ENCODE measurements at regions not wholly inside any gene's neighbourhood (a gene's known extent, or its start where the extent isn't known, plus 50 kb on each side); places are given as distances from the start of the nearest gene placed in this dataset.

GRCh38 chr7:17131983-17132655 is 166.3 kb upstream of the AHR start (continued):
- TF ChIP-seq PAXIP1 (CRISPR knock-in tag; conservative IDR thresholded peaks at IDR 0.05) (peak; percentile 28), ZNF276 (CRISPR knock-in tag; IDR thresholded peaks at IDR 0.05; ENCODE audit: low read depth) (no peak), ZFP82 (CRISPR knock-in tag; IDR thresholded peaks at IDR 0.05; ENCODE audit: borderline replicate concordance) (no peak), POLR2AphosphoS5 (IDR thresholded peaks at IDR 0.05; ENCODE audit: low read depth, low read length) (peak; percentile 34; the same call in 1 of the 2 replicates), ZIK1 (CRISPR knock-in tag; IDR thresholded peaks at IDR 0.05; ENCODE audit: borderline replicate concordance, low read depth) (no peak), SP5 (CRISPR knock-in tag; IDR thresholded peaks at IDR 0.05; ENCODE audit: borderline replicate concordance, low read depth) (peak; percentile 54; the same call in 1 of the 2 replicates), ZNF17 (CRISPR knock-in tag; IDR thresholded peaks at IDR 0.05) (no peak), DRAP1 (CRISPR knock-in tag; IDR thresholded peaks at IDR 0.05) (peak; percentile 68), POGZ (CRISPR knock-in tag; IDR thresholded peaks at IDR 0.05) (peak; percentile 41; the same call in 1 of the 2 replicates), ZNF543 (CRISPR knock-in tag; IDR thresholded peaks at IDR 0.05) (0 out of 2 replicates have a peak, but pooled peaks have one; percentile 56), MAFG (CRISPR knock-in tag; IDR thresholded peaks at IDR 0.05) (no peak), ZNF354B (CRISPR knock-in tag; IDR thresholded peaks at IDR 0.05) (no peak), HNF1A (IDR thresholded peaks at IDR 0.05; ENCODE audit: low read depth) (peak; percentile 78), HNF1A (CRISPR knock-in tag; IDR thresholded peaks at IDR 0.05; ENCODE audit: borderline replicate concordance) (peak; percentile 86; the same call in 1 of the 2 replicates), ZNF768 (CRISPR knock-in tag; IDR thresholded peaks at IDR 0.05) (no peak), ZFP36L1 (CRISPR knock-in tag; IDR thresholded peaks at IDR 0.05) (no peak), TARDBP (CRISPR knock-in tag; IDR thresholded peaks at IDR 0.05) (peak; percentile 50; the same call in 1 of the 2 replicates), RBFOX2 (IDR thresholded peaks at IDR 0.05; ENCODE audit: low read depth, low read length) (0 out of 2 replicates have a peak, but pooled peaks have one; percentile 34)
- TF ChIP-seq, protein P1, sequence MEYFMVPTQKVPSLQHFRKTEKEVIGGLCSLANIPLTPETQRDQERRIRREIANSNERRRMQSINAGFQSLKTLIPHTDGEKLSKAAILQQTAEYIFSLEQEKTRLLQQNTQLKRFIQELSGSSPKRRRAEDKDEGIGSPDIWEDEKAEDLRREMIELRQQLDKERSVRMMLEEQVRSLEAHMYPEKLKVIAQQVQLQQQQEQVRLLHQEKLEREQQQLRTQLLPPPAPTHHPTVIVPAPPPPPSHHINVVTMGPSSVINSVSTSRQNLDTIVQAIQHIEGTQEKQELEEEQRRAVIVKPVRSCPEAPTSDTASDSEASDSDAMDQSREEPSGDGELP (IDR thresholded peaks at IDR 0.05; ENCODE audit: borderline replicate concordance, low read depth), result 0 out of 2 replicates have a peak, but pooled peaks have one; percentile 11

Data from HepG2 (cell line).